ENCODE measurements at regions not wholly inside any gene's neighbourhood (a gene's known extent, or its start where the extent isn't known, plus 50 kb on each side); places are given as distances from the start of the nearest gene placed in this dataset.

- Mint-ChIP-seq H3K4me3 (no peak overlapping the region), H3K36me3 (ENCODE audit: low read depth) (peaks cover 11% of the 10 kb centered on the region), H3K9me3 (peaks cover 10% of the 10 kb centered on the region; the same call in 1 of the 3 replicates), H3K27ac (no peak overlapping the region), H3K27me3 (ENCODE audit: insufficient read depth, low read depth, poor library complexity) (no peaks in the 10 kb centered on the region), H3K4me1 (peaks cover 32% of the 10 kb centered on the region)
- no peak for DNase-seq (ENCODE audit: low spot score)
- H3K4me1 ChIP-seq (ENCODE audit: insufficient read depth), result peaks cover 35% of the 10 kb centered on the region
- no peaks in the 10 kb centered on the region for H4K20me1 ChIP-seq (replicated peaks; ENCODE audit: insufficient read depth)
- H3K36me3 ChIP-seq (ENCODE audit: insufficient read depth), result no peaks in the 10 kb centered on the region; the same call in 1 of the 2 replicates
- H3K27ac ChIP-seq (ENCODE audit: low read depth), result no peak overlapping the region
- H3K9me2 ChIP-seq (ENCODE audit: insufficient read depth), result no peaks in the 10 kb centered on the region
- no peak for TF ChIP-seq ZNF462 (CRISPR knock-in tag; IDR thresholded peaks at IDR 0.05)
- no peak for TF ChIP-seq NANOG (IDR thresholded peaks at IDR 0.05; ENCODE audit: borderline replicate concordance)
- no peak for TF ChIP-seq ETS1 (IDR thresholded peaks at IDR 0.05)
- H2AFZ ChIP-seq, result no peak overlapping the region
- H3K4me3 ChIP-seq, result no peak overlapping the region
- no peak overlapping the region for H3K4me2 ChIP-seq
- no peaks in the 10 kb centered on the region for H3K79me2 ChIP-seq (replicated peaks; ENCODE audit: insufficient read depth)
- no peaks in the 10 kb centered on the region for H3K27me3 ChIP-seq (ENCODE audit: insufficient read depth)
- H3F3A ChIP-seq (replicated peaks; ENCODE audit: low read depth), result no peaks in the 10 kb centered on the region
- no peak for ATAC-seq
Observed at GRCh38 chr5:107776922-107777740, 106.4 kb upstream of the EFNA5 start.

GRCh38 chr5:107776506-107776905, 105.8 kb upstream of the EFNA5 start:
- Histone ChIP-seq H3K4me3 (no peak overlapping the region), H2AFZ (no peak overlapping the region), H4K20me1 (replicated peaks; ENCODE audit: insufficient read depth) (no peaks in the 10 kb centered on the region), H3K9me2 (ENCODE audit: insufficient read depth) (no peaks in the 10 kb centered on the region), H3K36me3 (ENCODE audit: insufficient read depth) (no peaks in the 10 kb centered on the region; the same call in 1 of the 2 replicates), H3K79me2 (replicated peaks; ENCODE audit: insufficient read depth) (no peaks in the 10 kb centered on the region), H3K27me3 (ENCODE audit: insufficient read depth) (no peaks in the 10 kb centered on the region), H3K4me2 (no peak overlapping the region), H3F3A (replicated peaks; ENCODE audit: low read depth) (no peaks in the 10 kb centered on the region), H3K4me1 (ENCODE audit: insufficient read depth) (peaks cover 41% of the 10 kb centered on the region), H3K27ac (ENCODE audit: low read depth) (no peak overlapping the region)
- ATAC-seq (no peak), DNase-seq (ENCODE audit: low spot score) (no peak)
- Mint-ChIP-seq H3K27ac (no peak overlapping the region), H3K9me3 (peaks cover 9% of the 10 kb centered on the region; the same call in 1 of the 3 replicates), H3K4me1 (peaks cover 38% of the 10 kb centered on the region), H3K4me3 (no peak overlapping the region), H3K27me3 (ENCODE audit: insufficient read depth, low read depth, poor library complexity) (no peaks in the 10 kb centered on the region), H3K36me3 (ENCODE audit: low read depth) (peaks cover 10% of the 10 kb centered on the region)
- TF ChIP-seq ETS1 (IDR thresholded peaks at IDR 0.05) (no peak), EZH2 (IDR thresholded peaks at IDR 0.05; ENCODE audit: low read depth, unreplicated experiment) (no peak), NANOG (IDR thresholded peaks at IDR 0.05; ENCODE audit: borderline replicate concordance) (no peak), POLR2AphosphoS5 (IDR thresholded peaks at IDR 0.05; ENCODE audit: low read depth) (no peak), ZNF114 (CRISPR knock-in tag; IDR thresholded peaks at IDR 0.05) (no peak), CREB1 (CRISPR knock-in tag; IDR thresholded peaks at IDR 0.05; ENCODE audit: low read depth) (no peak), CTCF (conservative IDR thresholded peaks at IDR 0.05; ENCODE audit: low read depth in 2 of 2) (no peak)
